Endothelial cell of umbilical vein (primary cell): ENCODE measurements at regions not wholly inside any gene's neighbourhood (a gene's known extent, or its start where the extent isn't known, plus 50 kb on each side); places are given as distances from the start of the nearest gene placed in this dataset.

Source experiments
- BruUV-seq: library from RNA; stranded (reverse); fragments of 400-500 nt; replicated peaks from 2 replicates; lab custom pipeline; 2021; lab: Mats Ljungman, UMichigan
- CTCF ChIA-PET: fragments of 300-600, 350-600 bp; sonication (Branson Sonifier 250); formaldehyde crosslinking; loops from one replicate; lab custom pipeline; 2021; ENCODE audit warnings: antibody characterized with exemption, inconsistent platforms; lab: Charles Lee
- POLR2A ChIA-PET: fragments of 300-600, 350-600 bp; sonication (Branson Sonifier 250); formaldehyde crosslinking; loops from one replicate; lab custom pipeline; 2021; ENCODE audit warnings: antibody characterized with exemption, inconsistent platforms; lab: Charles Lee
- DNase-seq: peaks from one replicate; pipeline ENCODE4 v3.0.0-alpha.2; 2011; ENCODE audit warnings: low read depth, low spot score
- FAIRE-seq: peaks from 2 replicates; lab custom pipeline; 2011; peaks lifted over from hg19 to GRCh38; lab: Jason Lieb, UNC
- H2AFZ ChIP-seq: 2 replicates; pipeline ENCODE4 v1.6.0; 2012; ENCODE audit warnings: low read depth, low read length, control low read depth, inconsistent platforms
- H3K27ac ChIP-seq: 2 replicates; pipeline ENCODE4 v1.5.1; 2011; ENCODE audit warnings: low read depth, mild to moderate bottlenecking, control low read depth, low read length, moderate library complexity; ENCODE audit not compliant: insufficient read depth
- H3K27me3 ChIP-seq, 2 experiments: 2 replicates each; pipeline versions ENCODE4 v1.6.0 to v1.6.1; 2011; ENCODE audit warnings: low read length in 2 of 2, mixed read lengths in 1 of 2; ENCODE audit not compliant: control insufficient read depth in 2 of 2, insufficient read depth in 2 of 2
- H3K36me3 ChIP-seq, 2 experiments: 2 replicates in 1 of 2; 3 replicates in 1 of 2; pipeline ENCODE4 v1.5.1; 2011; ENCODE audit warnings: low read length in 2 of 2, mild to moderate bottlenecking in 1 of 2, moderate library complexity in 1 of 2; ENCODE audit not compliant: control insufficient read depth in 2 of 2, insufficient read depth in 2 of 2; ENCODE audit errors: extremely low read depth in 1 of 2
- H3K4me1 ChIP-seq: 3 replicates; pipeline ENCODE4 v1.5.1; 2011; ENCODE audit warnings: mild to moderate bottlenecking, low read length; ENCODE audit not compliant: control insufficient read depth, insufficient read depth; ENCODE audit errors: extremely low read depth
- H3K4me2 ChIP-seq: 2 replicates; pipeline ENCODE4 v1.6.1; 2011; ENCODE audit warnings: low read length, control low read depth, mixed read lengths; ENCODE audit not compliant: insufficient read depth
- H3K4me3 ChIP-seq, 3 experiments: fragments of 200-600 bp in 1 of 3; sonication (generic), shearing (Covaris generic) in 1 of 3; replicated peaks in 1 of 3; 2 replicates each; pipeline ENCODE4 v1.5.1; 2011 to 2016; ENCODE audit warnings: control low read depth in 3 of 3, low read length in 3 of 3, mild to moderate bottlenecking in 2 of 3, inconsistent platforms in 1 of 3, low read depth in 1 of 3, moderate library complexity in 1 of 3; ENCODE audit not compliant: insufficient read depth in 1 of 3
- H3K79me2 ChIP-seq: 2 replicates; pipeline ENCODE4 v1.6.0; 2012; ENCODE audit warnings: low read length, inconsistent platforms; ENCODE audit not compliant: control insufficient read depth, insufficient read depth
- H3K9ac ChIP-seq: replicated peaks from 2 replicates; pipeline ENCODE3; 2011; ENCODE audit warnings: low read length, control low read depth; ENCODE audit not compliant: insufficient read depth; ENCODE audit errors: extremely low read depth
- H3K9me1 ChIP-seq: replicated peaks from 3 replicates; pipeline ENCODE4 v1.6.0; 2011; ENCODE audit warnings: mild to moderate bottlenecking, low read length; ENCODE audit not compliant: control insufficient read depth, insufficient read depth; ENCODE audit errors: extremely low read depth
- H3K9me3 ChIP-seq: replicated peaks from 2 replicates; pipeline ENCODE4 v1.5.1; 2012; ENCODE audit warnings: low read length, inconsistent platforms; ENCODE audit not compliant: control insufficient read depth, insufficient read depth
- H4K20me1 ChIP-seq: replicated peaks from 2 replicates; pipeline ENCODE3; 2011; ENCODE audit warnings: mild to moderate bottlenecking, low read length; ENCODE audit not compliant: control insufficient read depth, insufficient read depth; ENCODE audit errors: extremely low read depth
- EZH2 ChIP-seq: IDR thresholded peaks from 2 replicates; pipeline ENCODE4 v1.6.1; 2012; ENCODE audit warnings: borderline replicate concordance, low read depth, mild to moderate bottlenecking, moderate library complexity, low read length, inconsistent platforms; ENCODE audit not compliant: severe bottlenecking
- FOS ChIP-seq: IDR thresholded peaks from 2 replicates; pipeline ENCODE4 v1.6.1; 2011; ENCODE audit warnings: mild to moderate bottlenecking, low read length, moderate library complexity, borderline replicate concordance; ENCODE audit not compliant: insufficient read depth
- GATA2 ChIP-seq: IDR thresholded peaks from 2 replicates; pipeline ENCODE4 v1.7.0; 2011; ENCODE audit warnings: low read depth, mild to moderate bottlenecking, moderate library complexity, mixed read lengths, low read length; ENCODE audit not compliant: insufficient read length, insufficient read depth
- JUN ChIP-seq: IDR thresholded peaks from 2 replicates; pipeline ENCODE4 v1.6.1; 2011; ENCODE audit warnings: borderline replicate concordance, low read depth; ENCODE audit not compliant: insufficient read length, insufficient read depth
- MAX ChIP-seq: IDR thresholded peaks from 2 replicates; pipeline ENCODE4 v1.6.1; 2011; ENCODE audit not compliant: insufficient read depth, insufficient read length
- MYC ChIP-seq: IDR thresholded peaks from one replicate; pipeline ENCODE4 v1.6.1; 2011; ENCODE audit warnings: mild to moderate bottlenecking, low read depth, low read length
- POLR2A ChIP-seq: IDR thresholded peaks from 2 replicates; pipeline ENCODE4 v1.6.1; 2012; ENCODE audit warnings: low read depth, mild to moderate bottlenecking, control low read depth, low read length
- POLR2AphosphoS5 ChIP-seq: IDR thresholded peaks from 2 replicates; pipeline ENCODE4 v1.6.1; 2012; ENCODE audit warnings: low read depth, mild to moderate bottlenecking, control low read depth, low read length, moderate library complexity; ENCODE audit not compliant: insufficient read depth
- dilution Hi-C: fragments of 300-500 bp; cut with MboI; formaldehyde crosslinking; loops from one replicate; pipeline ENCODE4 v1.15.0; 2019; ENCODE audit warnings: low sequenced_read_pairs; ENCODE audit not compliant: extremely low pct_ligation_motif_present
- intact Hi-C: fragments of 100-400 bp; cut with micrococcal nuclease; formaldehyde crosslinking; loops from one replicate; pipeline ENCODE4 v1.10.0; 2022
- TF ChIP-seq, protein P1 (sequence below), 2 donors: IDR thresholded peaks; 1 replicate in 1 of 2; 2 replicates in 1 of 2; pipeline ENCODE4 v1.5.1; 2011; ENCODE audit warnings: low read length in 2 of 2, mild to moderate bottlenecking in 2 of 2, moderate library complexity in 2 of 2, control low read depth in 1 of 2, inconsistent platforms in 1 of 2, low read depth in 1 of 2; ENCODE audit not compliant: insufficient read depth in 1 of 2; ENCODE audit errors: extremely low read depth in 1 of 2

DNA sequence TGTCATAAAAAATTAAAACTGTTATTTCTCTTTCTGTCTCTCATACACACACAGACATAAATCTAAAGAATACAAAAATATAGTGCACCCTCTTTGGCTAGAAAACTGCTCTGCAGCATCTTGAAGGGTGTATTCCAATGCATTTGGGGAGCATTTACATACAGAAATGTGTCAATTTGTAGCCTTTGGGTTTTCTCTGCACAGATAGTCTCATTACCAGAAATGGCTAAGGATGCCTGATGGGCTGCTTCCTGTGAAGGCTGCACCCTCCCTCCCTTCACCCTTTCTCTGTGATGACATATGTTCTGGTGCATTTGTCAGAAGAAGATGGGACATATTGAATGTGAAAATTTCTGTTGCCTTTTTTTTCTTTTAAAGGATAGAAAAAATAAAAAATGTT lies 1239.3 kb downstream of the CDH11 start:
- no peak for DNase-seq
- intact Hi-C loops (no loop called here), dilution Hi-C loops (no loop called here)
- H3K27me3 ChIP-seq = no peaks in the 10 kb centered on the region
- H3K27ac ChIP-seq = no peak overlapping the region
- CTCF ChIA-PET = no interaction called here
- H3K4me3 ChIP-seq = no peak overlapping the region
- no peaks in the 10 kb centered on the region for H4K20me1 ChIP-seq
- no peaks in the 10 kb centered on the region for H3K9me1 ChIP-seq
- H3K79me2 ChIP-seq = no peaks in the 10 kb centered on the region
- H3K9me3 ChIP-seq = no peaks in the 10 kb centered on the region
- FAIRE-seq = no peak
- no peak overlapping the region for H3K9ac ChIP-seq
- no TSS peak for BruUV-seq
- no peak for TF ChIP-seq MYC
- no peak for TF ChIP-seq JUN
- no peak for TF ChIP-seq POLR2AphosphoS5
- TF ChIP-seq FOS = no peak
- TF ChIP-seq POLR2A = no peak
- TF ChIP-seq, protein P1, sequence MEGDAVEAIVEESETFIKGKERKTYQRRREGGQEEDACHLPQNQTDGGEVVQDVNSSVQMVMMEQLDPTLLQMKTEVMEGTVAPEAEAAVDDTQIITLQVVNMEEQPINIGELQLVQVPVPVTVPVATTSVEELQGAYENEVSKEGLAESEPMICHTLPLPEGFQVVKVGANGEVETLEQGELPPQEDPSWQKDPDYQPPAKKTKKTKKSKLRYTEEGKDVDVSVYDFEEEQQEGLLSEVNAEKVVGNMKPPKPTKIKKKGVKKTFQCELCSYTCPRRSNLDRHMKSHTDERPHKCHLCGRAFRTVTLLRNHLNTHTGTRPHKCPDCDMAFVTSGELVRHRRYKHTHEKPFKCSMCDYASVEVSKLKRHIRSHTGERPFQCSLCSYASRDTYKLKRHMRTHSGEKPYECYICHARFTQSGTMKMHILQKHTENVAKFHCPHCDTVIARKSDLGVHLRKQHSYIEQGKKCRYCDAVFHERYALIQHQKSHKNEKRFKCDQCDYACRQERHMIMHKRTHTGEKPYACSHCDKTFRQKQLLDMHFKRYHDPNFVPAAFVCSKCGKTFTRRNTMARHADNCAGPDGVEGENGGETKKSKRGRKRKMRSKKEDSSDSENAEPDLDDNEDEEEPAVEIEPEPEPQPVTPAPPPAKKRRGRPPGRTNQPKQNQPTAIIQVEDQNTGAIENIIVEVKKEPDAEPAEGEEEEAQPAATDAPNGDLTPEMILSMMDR (IDR thresholded peaks at IDR 0.05; ENCODE audit: extremely low read depth in 1 of 2, insufficient read depth in 1 of 2, low read depth in 1 of 2, low read length in 2 of 2) = no peak
- no peak for TF ChIP-seq MAX
- TF ChIP-seq EZH2 = no peak
- no peak for TF ChIP-seq GATA2
- H3K36me3 ChIP-seq = no peaks in the 10 kb centered on the region
- H2AFZ ChIP-seq = no peak overlapping the region
- no peak overlapping the region for H3K4me2 ChIP-seq
- POLR2A ChIA-PET = no interaction called here
- no peaks in the 10 kb centered on the region for H3K4me1 ChIP-seq
